GM12878 (cell line): ENCODE measurements at regions not wholly inside any gene's neighbourhood (a gene's known extent, or its start where the extent isn't known, plus 50 kb on each side); places are given as distances from the start of the nearest gene placed in this dataset.

Experiments
- ATAC-seq: fragments of 200-7000 bp; cut with Tn5 transposase; 3 replicates; pipeline ENCODE4 v1.9.1; 2020; ENCODE audit warnings: mild to moderate bottlenecking, moderate library complexity
- BruUV-seq: library from RNA; stranded (reverse); fragments of 400-500 nt; replicated peaks from 2 replicates; lab custom pipeline; 2021; lab: Mats Ljungman, UMichigan
- CTCF ChIA-PET: fragments of 300-600 bp; sonication (Branson Sonifier 250); formaldehyde crosslinking; extraction: SDS; loops from one replicate; lab custom pipeline; 2021; ENCODE audit warnings: inconsistent platforms; lab: Yijun Ruan, JAX
- POLR2A ChIA-PET: fragments of 350-600 bp; formaldehyde crosslinking; extraction: SDS; loops from one replicate; lab custom pipeline; 2021; ENCODE audit warnings: inconsistent platforms; lab: Charles Lee
- RAD21 ChIA-PET: fragments of 300-600 bp; sonication (Branson Sonifier 250); formaldehyde crosslinking; loops from one replicate; lab custom pipeline; 2023; ENCODE audit warnings: antibody characterized with exemption; ENCODE audit not compliant: unreplicated experiment; lab: Charles Lee
- SMC1A ChIA-PET: fragments of 300-600 bp; sonication (Branson Sonifier 250); formaldehyde crosslinking; loops from one replicate; lab custom pipeline; 2023; ENCODE audit not compliant: unreplicated experiment, uncharacterized antibody; lab: Charles Lee
- DNase-seq: peaks from one replicate; pipeline ENCODE4 v3.0.0-alpha.2; 2011; ENCODE audit warnings: low read depth, low spot score
- FAIRE-seq: peaks from 3 replicates; lab custom pipeline; 2011; peaks lifted over from hg19 to GRCh38; lab: Jason Lieb, UNC
- H2AFZ ChIP-seq: 2 replicates; pipeline ENCODE4 v1.6.0; 2011; ENCODE audit warnings: low read depth, low read length, control low read depth; ENCODE audit not compliant: control insufficient read depth
- H3K27ac ChIP-seq: 2 replicates; pipeline ENCODE4 v1.5.1; 2011; ENCODE audit warnings: control low read depth; ENCODE audit not compliant: control insufficient read depth, insufficient read depth
- H3K27me3 ChIP-seq, 2 experiments: replicated peaks in 1 of 2; 2 replicates each; pipeline versions ENCODE4 v1.6.0 to v1.6.1; 2011; ENCODE audit warnings: low read length in 1 of 2; ENCODE audit not compliant: control insufficient read depth in 2 of 2, insufficient read depth in 2 of 2
- H3K36me3 ChIP-seq, 2 experiments: 2 replicates each; pipeline ENCODE4 v1.5.1; 2011; ENCODE audit warnings: low read length in 1 of 2; ENCODE audit not compliant: control insufficient read depth in 2 of 2, insufficient read depth in 2 of 2
- H3K4me1 ChIP-seq: 2 replicates; pipeline ENCODE4 v1.6.1; 2011; ENCODE audit warnings: mild to moderate bottlenecking, low read length, moderate library complexity, mixed read lengths; ENCODE audit not compliant: control insufficient read depth, insufficient read depth
- H3K4me2 ChIP-seq: 2 replicates; pipeline ENCODE4 v1.6.0; 2011; ENCODE audit warnings: control low read depth; ENCODE audit not compliant: control insufficient read depth, insufficient read depth
- H3K4me3 ChIP-seq: fragments of 200-600 bp; sonication (generic); 2 replicates; pipeline ENCODE4 v1.5.1; 2016
- H3K79me2 ChIP-seq: 2 replicates; pipeline ENCODE4 v1.6.0; 2011; ENCODE audit warnings: low read length; ENCODE audit not compliant: control insufficient read depth, insufficient read depth
- H3K9ac ChIP-seq: 2 replicates; pipeline ENCODE4 v1.8.0; 2011; ENCODE audit warnings: low read length, control low read depth, mixed read lengths; ENCODE audit not compliant: control insufficient read depth, insufficient read depth
- H3K9me3 ChIP-seq: replicated peaks from 3 replicates; pipeline ENCODE4 v1.5.1; 2011; ENCODE audit warnings: mild to moderate bottlenecking, low read length; ENCODE audit not compliant: control insufficient read depth, insufficient read depth
- H4K20me1 ChIP-seq: 2 replicates; pipeline ENCODE4 v1.6.0; 2011; ENCODE audit not compliant: control insufficient read depth, insufficient read depth
- ASH2L ChIP-seq: fragments of 300-600, 200-600 bp; sonication (generic); IDR thresholded peaks from 2 replicates; pipeline ENCODE4 v1.6.1; 2017; ENCODE audit warnings: low read depth, mild to moderate bottlenecking, borderline replicate concordance
- ESRRA ChIP-seq: IDR thresholded peaks from 2 replicates; pipeline ENCODE4 v1.6.1; 2012; ENCODE audit warnings: mild to moderate bottlenecking, low read length, improper control_type of control experiment
- IRF4 ChIP-seq: IDR thresholded peaks from 2 replicates; pipeline ENCODE4 v1.6.1; 2011; ENCODE audit warnings: low read depth, low read length
- KAT2A ChIP-seq: conservative IDR thresholded peaks from 2 replicates; pipeline ENCODE4 v1.6.1; 2011; ENCODE audit warnings: low read depth, low read length; ENCODE audit not compliant: control insufficient read depth
- WGBS: methylation state at CpG from one replicate; pipeline ENCODE4 v1.1.6; 2016; ENCODE audit warnings: low lambda C conversion rate; ENCODE audit not compliant: insufficient replicate concordance, insufficient coverage; ENCODE audit errors: missing lambda C conversion rate; 5-methylcytosine and 5-hydroxymethylcytosine counted together
- in situ Hi-C: fragments of 300-500 bp; cut with MboI; formaldehyde crosslinking; loops from 9 replicates; pipeline ENCODE4 v1.14.3; 2018; ENCODE audit warnings: mixed read lengths
- intact Hi-C: fragments of 100-400 bp; cut with micrococcal nuclease; formaldehyde crosslinking; loops from one replicate; pipeline ENCODE4 v1.14.2; 2022; ENCODE audit not compliant: unreplicated experiment
- TF ChIP-seq, protein P1 (sequence below): IDR thresholded peaks from 2 replicates; pipeline ENCODE4 v1.6.1; 2011; ENCODE audit warnings: low read depth, mild to moderate bottlenecking, low read length, moderate library complexity, borderline replicate concordance; ENCODE audit errors: extremely low read depth
- TF ChIP-seq, protein P2 (sequence below): IDR thresholded peaks from 2 replicates; pipeline ENCODE4 v1.6.1; 2011; ENCODE audit warnings: mild to moderate bottlenecking, low read depth, low read length, moderate library complexity; ENCODE audit not compliant: insufficient replicate concordance

- Histone ChIP-seq H3K27me3 (no peaks in the 10 kb centered on the region), H3K4me3 (no peak overlapping the region), H3K79me2 (no peaks in the 10 kb centered on the region), H3K9ac (no peak overlapping the region)
- RAD21 ChIA-PET: no interaction called here
- intact Hi-C loops: no loop called here
- 35% methylated on average over 2 of the region's 2 CpGs for WGBS
- POLR2A ChIA-PET: no interaction called here
- no peak for DNase-seq
- no peak for TF ChIP-seq ASH2L
- TF ChIP-seq, all 136 proteins: peak for 0
- H3K9me3 ChIP-seq: no peaks in the 10 kb centered on the region
- ChIA-PET CTCF (no interaction called here), SMC1A (no interaction called here)
- in situ Hi-C loops: no loop called here
- H3K4me1 ChIP-seq: no peaks in the 10 kb centered on the region
- BruUV-seq: no TSS peak
- no peak for FAIRE-seq
- H3K4me2 ChIP-seq: no peak overlapping the region
- H3K27ac ChIP-seq: no peak overlapping the region
- no peak overlapping the region for H2AFZ ChIP-seq
- ATAC-seq: no peak
- H3K36me3 ChIP-seq: no peaks in the 10 kb centered on the region
- no peaks in the 10 kb centered on the region for H4K20me1 ChIP-seq
Measured at GRCh38 chr10:105358911-105359310, 717.8 kb downstream of the SORCS3 start.

GRCh38 chr10:105356626-105357025 lies 715.5 kb downstream of the SORCS3 start:
- H3K9me3 ChIP-seq: no peaks in the 10 kb centered on the region
- no peaks in the 10 kb centered on the region for H3K79me2 ChIP-seq
- in situ Hi-C loops (no loop called here), intact Hi-C loops (no loop called here)
- CTCF ChIA-PET: no interaction called here
- no TSS peak for BruUV-seq
- H3K27me3 ChIP-seq: no peaks in the 10 kb centered on the region
- DNase-seq: no peak
- no peak overlapping the region for H3K4me2 ChIP-seq
- RAD21 ChIA-PET: no interaction called here
- no peak overlapping the region for H3K27ac ChIP-seq
- H3K4me1 ChIP-seq: no peaks in the 10 kb centered on the region
- no peak overlapping the region for H3K4me3 ChIP-seq
- H4K20me1 ChIP-seq: no peaks in the 10 kb centered on the region
- no peak for FAIRE-seq
- no peak for ATAC-seq
- no peak overlapping the region for H2AFZ ChIP-seq
- H3K9ac ChIP-seq: no peak overlapping the region
- no peaks in the 10 kb centered on the region for H3K36me3 ChIP-seq
- SMC1A ChIA-PET: no interaction called here
- POLR2A ChIA-PET: no interaction called here
- WGBS: 0% methylated on average over 2 of the region's 2 CpGs
- TF ChIP-seq KAT2A (no peak), IRF4 (no peak), ESRRA (no peak)
- TF ChIP-seq, protein P1, sequence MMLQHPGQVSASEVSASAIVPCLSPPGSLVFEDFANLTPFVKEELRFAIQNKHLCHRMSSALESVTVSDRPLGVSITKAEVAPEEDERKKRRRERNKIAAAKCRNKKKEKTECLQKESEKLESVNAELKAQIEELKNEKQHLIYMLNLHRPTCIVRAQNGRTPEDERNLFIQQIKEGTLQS: no peak
- TF ChIP-seq, protein P2, sequence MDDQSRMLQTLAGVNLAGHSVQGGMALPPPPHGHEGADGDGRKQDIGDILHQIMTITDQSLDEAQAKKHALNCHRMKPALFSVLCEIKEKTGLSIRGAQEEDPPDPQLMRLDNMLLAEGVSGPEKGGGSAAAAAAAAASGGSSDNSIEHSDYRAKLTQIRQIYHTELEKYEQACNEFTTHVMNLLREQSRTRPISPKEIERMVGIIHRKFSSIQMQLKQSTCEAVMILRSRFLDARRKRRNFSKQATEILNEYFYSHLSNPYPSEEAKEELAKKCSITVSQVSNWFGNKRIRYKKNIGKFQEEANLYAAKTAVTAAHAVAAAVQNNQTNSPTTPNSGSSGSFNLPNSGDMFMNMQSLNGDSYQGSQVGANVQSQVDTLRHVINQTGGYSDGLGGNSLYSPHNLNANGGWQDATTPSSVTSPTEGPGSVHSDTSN: no peak
